OCI-LY3 (cell line): ENCODE measurements at regions not wholly inside any gene's neighbourhood (a gene's known extent, or its start where the extent isn't known, plus 50 kb on each side); places are given as distances from the start of the nearest gene placed in this dataset.

ENCODE experiments used
- H2AFZ ChIP-seq: fragments of 200-600, 300-600 bp; shearing (Covaris generic); 2 replicates; pipeline ENCODE4 v1.6.0; 2014; ENCODE audit warnings: antibody characterized with exemption, low read depth, low read length
- H3K27ac ChIP-seq: fragments of 200-600, 300-600 bp; sonication (generic); 2 replicates; pipeline ENCODE4 v1.5.1; 2014; ENCODE audit warnings: mild to moderate bottlenecking, low read length, moderate library complexity, mixed read lengths
- H3K27me3 ChIP-seq: fragments of 200-600, 300-600 bp; sonication (generic); 2 replicates; pipeline ENCODE4 v1.6.1; 2014; ENCODE audit warnings: low read depth, low read length, mixed read lengths
- H3K36me3 ChIP-seq: fragments of 200-600, 300-600 bp; sonication (generic); replicated peaks from 2 replicates; pipeline ENCODE3; 2014; ENCODE audit warnings: low read depth, low read length, mixed read lengths
- H3K4me1 ChIP-seq: fragments of 300-600, 200-600 bp; sonication (generic); 2 replicates; pipeline ENCODE4 v1.6.1; 2014; ENCODE audit warnings: low read length, mixed read lengths
- H3K4me2 ChIP-seq: fragments of 200-600, 300-600 bp; sonication (generic); 2 replicates; pipeline ENCODE4 v1.6.1; 2014; ENCODE audit warnings: low read length, mixed read lengths
- H3K4me3 ChIP-seq: fragments of 300-600, 200-600 bp; sonication (generic); 2 replicates; pipeline ENCODE4 v1.5.1; 2014; ENCODE audit warnings: antibody characterized with exemption, mild to moderate bottlenecking, low read length, moderate library complexity
- H3K79me2 ChIP-seq: fragments of 300-600, 200-600 bp; shearing (Covaris generic); 2 replicates; pipeline ENCODE4 v1.6.1; 2014; ENCODE audit warnings: mild to moderate bottlenecking, low read length, mixed read lengths
- H3K9ac ChIP-seq: fragments of 300-600, 200-600 bp; shearing (Covaris generic); 2 replicates; pipeline ENCODE4 v1.6.0; 2014; ENCODE audit warnings: mild to moderate bottlenecking, low read length, moderate library complexity
- H3K9me3 ChIP-seq: fragments of 200-600, 300-600 bp; shearing (Covaris generic); 2 replicates; pipeline ENCODE4 v1.6.1; 2014; ENCODE audit warnings: low read length, mixed read lengths; ENCODE audit not compliant: insufficient read depth
- H4K20me1 ChIP-seq: fragments of 200-600, 300-600 bp; sonication (generic); 2 replicates; pipeline ENCODE4 v1.6.1; 2016; ENCODE audit warnings: low read length, mixed read lengths; ENCODE audit not compliant: insufficient read depth
- CTCF ChIP-seq: fragments of 200-600, 300-600 bp; sonication (generic); IDR thresholded peaks from 2 replicates; pipeline ENCODE4 v1.5.1; 2014; ENCODE audit warnings: antibody characterized with exemption, low read length, low read depth
- EZH2phosphoT487 ChIP-seq: fragments of 200-600 bp; shearing (Covaris generic); IDR thresholded peaks from 2 replicates; pipeline ENCODE4 v1.6.1; 2018; ENCODE audit warnings: antibody characterized with exemption, mixed run types, low read depth

GRCh38 chr2:81858998-81859397 is 1554.4 kb upstream of the LRRTM1 start:
- TF ChIP-seq EZH2phosphoT487, result no peak
- no peak for TF ChIP-seq CTCF
- Histone ChIP-seq H2AFZ (no peak overlapping the region), H3K4me2 (no peak overlapping the region), H3K79me2 (no peaks in the 10 kb centered on the region), H3K4me1 (peaks cover 12% of the 10 kb centered on the region), H3K4me3 (no peak overlapping the region), H3K27ac (peak overlapping the region; percentile 61), H3K9ac (no peak overlapping the region), H4K20me1 (no peaks in the 10 kb centered on the region), H3K9me3 (peaks cover 6% of the 10 kb centered on the region; the same call in 1 of the 2 replicates), H3K36me3 (peaks cover 5% of the 10 kb centered on the region), H3K27me3 (no peaks in the 10 kb centered on the region)

- no peaks in the 10 kb centered on the region for H3K4me1 ChIP-seq
- no peaks in the 10 kb centered on the region for H3K27me3 ChIP-seq
- TF ChIP-seq EZH2phosphoT487, result no peak
- TF ChIP-seq CTCF, result no peak
- H3K79me2 ChIP-seq, result no peaks in the 10 kb centered on the region
- H4K20me1 ChIP-seq, result no peaks in the 10 kb centered on the region
- no peak overlapping the region for H2AFZ ChIP-seq
- H3K27ac ChIP-seq, result no peak overlapping the region
- H3K4me3 ChIP-seq, result no peak overlapping the region
- H3K36me3 ChIP-seq, result no peaks in the 10 kb centered on the region
- H3K9ac ChIP-seq, result no peak overlapping the region
- no peak overlapping the region for H3K4me2 ChIP-seq
- peaks cover 6% of the 10 kb centered on the region; the same call in 1 of the 2 replicates for H3K9me3 ChIP-seq
These were observed 1548.8 kb upstream of the LRRTM1 start for GRCh38 chr2:81853341-81853740.

- H3K4me3 ChIP-seq, result no peak overlapping the region
- H3K4me1 ChIP-seq, result no peaks in the 10 kb centered on the region
- no peaks in the 10 kb centered on the region for H3K27me3 ChIP-seq
- H3K27ac ChIP-seq, result no peak overlapping the region
- no peak overlapping the region for H3K9ac ChIP-seq
- no peak for TF ChIP-seq EZH2phosphoT487
- no peak for TF ChIP-seq CTCF
- no peaks in the 10 kb centered on the region for H3K9me3 ChIP-seq
- H3K36me3 ChIP-seq, result no peaks in the 10 kb centered on the region
- no peaks in the 10 kb centered on the region for H4K20me1 ChIP-seq
- H3K4me2 ChIP-seq, result no peak overlapping the region
- H2AFZ ChIP-seq, result no peak overlapping the region
- H3K79me2 ChIP-seq, result no peaks in the 10 kb centered on the region
These were observed 1548.1 kb upstream of the LRRTM1 start for GRCh38 chr2:81852651-81853050.

GRCh38 chr2:81839780-81840179 is 1535.2 kb upstream of the LRRTM1 start:
- Histone ChIP-seq H4K20me1 (no peaks in the 10 kb centered on the region), H3K4me3 (no peak overlapping the region), H3K9ac (no peak overlapping the region), H3K79me2 (no peaks in the 10 kb centered on the region), H3K4me2 (no peak overlapping the region), H3K27me3 (no peaks in the 10 kb centered on the region), H3K36me3 (no peaks in the 10 kb centered on the region), H3K9me3 (no peaks in the 10 kb centered on the region), H3K4me1 (no peaks in the 10 kb centered on the region), H3K27ac (no peak overlapping the region), H2AFZ (no peak overlapping the region)
- TF ChIP-seq CTCF, result no peak
- no peak for TF ChIP-seq EZH2phosphoT487
